ENCODE measurements at regions not wholly inside any gene's neighbourhood (a gene's known extent, or its start where the extent isn't known, plus 50 kb on each side); places are given as distances from the start of the nearest gene placed in this dataset.

GRCh38 chr1:119312500-119312899, 56.1 kb upstream of the HAO2 start:
- H3K4me3 ChIP-seq (ENCODE audit: control insufficient read depth, low read depth, low read length), result no peak overlapping the region
- DNase-seq (ENCODE audit: low read depth), result no peak
- TF ChIP-seq CTCF (conservative IDR thresholded peaks at IDR 0.05; ENCODE audit: control insufficient read depth, insufficient read depth, low read depth, low read length), result no peak

- no peak overlapping the region for H3K4me3 ChIP-seq (ENCODE audit: control insufficient read depth, low read depth, low read length)
- no peak for TF ChIP-seq CTCF (conservative IDR thresholded peaks at IDR 0.05; ENCODE audit: control insufficient read depth, insufficient read depth, low read depth, low read length)
- DNase-seq (ENCODE audit: low read depth), result no peak
Measured at GRCh38 chr1:119314001-119314796, 54.4 kb upstream of the HAO2 start.

- H3K4me3 ChIP-seq (ENCODE audit: control insufficient read depth, low read depth, low read length), result no peak overlapping the region
- no peak for DNase-seq (ENCODE audit: low read depth)
- TF ChIP-seq CTCF (conservative IDR thresholded peaks at IDR 0.05; ENCODE audit: control insufficient read depth, insufficient read depth, low read depth, low read length), result peak; percentile 42
Measured at GRCh38 chr1:119316870-119317416, 51.6 kb upstream of the HAO2 start.

- DNase-seq (ENCODE audit: low read depth), result no peak
Measured at GRCh38 chr1:119318466-119319309, 49.9 kb upstream of the HAO2 start.

More at GRCh38 chr1:119318466-119319309, 49.9 kb upstream of the HAO2 start:
- no peak for TF ChIP-seq CTCF (conservative IDR thresholded peaks at IDR 0.05; ENCODE audit: control insufficient read depth, insufficient read depth, low read depth, low read length)
- H3K4me3 ChIP-seq (ENCODE audit: control insufficient read depth, low read depth, low read length), result no peak overlapping the region

Measured in fibroblast of mammary gland (primary cell).